HG02973 (cell line): ENCODE measurements at regions not wholly inside any gene's neighbourhood (a gene's known extent, or its start where the extent isn't known, plus 50 kb on each side); places are given as distances from the start of the nearest gene placed in this dataset.

Source experiments
- ATAC-seq: cut with Tn5 transposase; IDR thresholded peaks from one replicate; pipeline ENCODE4 v1.9.1; 2021; ENCODE audit warnings: moderate library complexity; ENCODE audit not compliant: unreplicated experiment

DNA sequence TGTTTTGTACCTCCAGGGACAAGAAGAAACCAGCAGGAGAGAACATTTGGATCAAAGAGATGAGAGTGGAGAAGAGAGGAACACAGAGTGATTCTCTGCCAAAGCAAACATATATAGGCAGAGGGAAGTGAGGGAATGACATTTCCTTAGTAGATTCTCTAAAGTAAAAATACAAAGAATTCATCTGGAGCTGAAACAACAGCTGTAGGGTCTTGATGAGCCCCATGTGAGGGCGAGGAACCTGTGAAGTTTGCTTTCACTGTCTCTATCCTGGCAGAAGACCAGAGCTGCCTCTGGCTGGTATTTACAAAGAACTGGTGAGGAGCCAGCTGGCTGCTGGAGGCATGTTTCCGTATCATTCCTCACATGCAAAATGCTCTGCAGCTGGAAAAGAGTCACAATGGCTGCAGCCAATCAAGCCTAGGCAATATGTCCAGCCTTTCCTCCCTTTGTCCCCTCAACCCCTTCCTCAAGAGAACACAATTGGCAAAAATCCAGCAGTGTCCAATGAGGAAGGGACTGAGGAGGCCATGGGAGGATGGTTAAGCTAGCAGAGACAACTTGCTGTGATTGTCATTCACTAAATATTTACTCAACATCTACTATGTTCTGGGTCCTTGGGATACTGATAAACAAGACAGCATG is 122.5 kb downstream of the PHLDA1 start:
- no peak for ATAC-seq

DNA sequence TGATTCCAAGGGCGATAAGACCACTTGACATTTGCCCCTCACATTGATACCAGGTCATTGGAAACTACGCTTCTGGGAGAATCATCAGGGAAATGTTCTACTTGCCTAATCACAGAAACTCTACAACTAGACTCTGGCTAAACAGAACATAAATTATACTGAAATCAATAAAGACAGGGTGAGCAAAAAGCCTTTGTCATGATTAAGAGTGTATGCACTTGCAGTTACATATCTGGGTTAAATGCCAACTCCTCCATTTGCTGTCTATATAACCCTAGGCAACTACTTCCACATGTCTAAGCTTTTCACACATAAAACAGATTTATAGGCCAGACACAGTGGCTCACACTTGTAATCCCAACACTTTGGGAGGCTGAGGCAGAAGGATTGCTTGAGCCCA is 125.7 kb downstream of the PHLDA1 start:
- no peak for ATAC-seq

DNA sequence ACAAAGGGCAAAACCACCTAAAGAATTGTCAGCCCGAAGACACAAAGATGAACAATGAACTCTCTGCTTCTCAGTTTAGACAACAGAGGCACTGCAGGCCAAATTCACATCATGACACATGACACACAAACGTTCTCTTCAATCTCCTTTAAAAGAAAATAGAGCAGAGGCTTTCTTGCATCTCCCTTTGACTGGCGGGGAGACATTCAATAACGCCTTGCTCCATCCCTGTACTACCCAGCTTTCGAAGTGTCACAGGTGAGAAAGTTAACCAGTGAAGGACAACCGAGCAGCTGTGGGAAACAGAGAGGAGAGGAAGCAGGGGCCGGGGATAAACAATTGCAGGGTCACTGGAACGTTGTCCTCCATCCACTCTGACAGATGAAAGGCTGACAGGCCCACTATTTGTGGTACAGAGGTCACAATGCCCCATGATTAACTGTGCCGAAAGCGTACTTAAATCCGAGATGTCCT is 130.8 kb downstream of the PHLDA1 start:
- ATAC-seq = no peak

DNA sequence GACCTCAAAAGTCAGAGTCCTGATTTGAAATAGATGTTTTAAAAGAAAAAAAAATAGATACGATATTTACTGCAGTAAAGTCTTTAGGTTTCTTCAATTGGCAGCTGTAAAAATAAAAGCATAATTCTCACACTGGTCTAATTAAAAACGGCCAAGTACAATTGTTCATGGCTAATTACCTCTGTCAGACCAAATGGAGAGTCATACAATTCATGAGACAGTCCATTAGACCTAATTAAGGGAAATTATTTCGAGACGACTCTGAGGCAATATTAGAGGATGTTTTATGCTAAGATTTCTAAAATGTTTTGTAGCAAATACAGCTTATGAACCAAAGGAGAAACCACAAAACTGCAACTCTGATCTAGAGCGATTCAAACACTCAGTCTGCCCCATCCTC is 131.3 kb downstream of the PHLDA1 start:
- no peak for ATAC-seq

DNA sequence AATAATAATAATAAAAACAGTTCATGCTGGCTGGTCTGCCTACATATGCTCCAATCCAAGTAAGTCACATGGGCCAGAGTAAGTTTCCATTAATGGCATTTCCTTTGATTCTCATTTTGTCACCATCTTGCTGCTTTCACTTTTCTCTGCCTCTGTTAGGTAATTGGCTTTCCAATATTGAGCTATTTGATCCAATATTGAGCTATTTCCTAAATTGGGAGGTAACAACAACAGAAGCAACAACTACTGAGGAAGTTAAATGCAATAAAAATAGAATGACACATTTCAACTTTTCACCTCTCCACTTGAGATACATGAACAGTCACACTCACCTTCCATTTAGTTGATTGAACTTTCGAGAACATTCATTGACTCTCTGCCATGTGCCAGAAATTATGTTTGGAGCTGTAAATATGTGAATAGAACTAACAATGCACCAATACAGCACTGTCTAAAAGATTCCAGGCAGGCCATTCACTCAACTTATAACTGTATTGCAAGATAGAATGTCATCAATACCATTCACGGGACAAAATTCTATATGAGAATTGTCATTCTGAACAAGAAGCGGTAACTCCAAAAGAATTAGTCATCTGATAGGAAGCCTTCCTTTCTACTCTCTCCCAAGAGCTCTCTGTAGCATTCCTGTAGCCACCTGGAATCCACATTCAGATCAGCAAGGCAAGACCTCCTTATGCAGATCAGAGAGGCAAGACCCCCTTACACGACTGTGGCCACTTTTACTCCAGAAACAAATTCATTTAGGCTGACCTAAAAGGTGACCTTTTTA is 136.4 kb downstream of the PHLDA1 start:
- ATAC-seq = no peak

DNA sequence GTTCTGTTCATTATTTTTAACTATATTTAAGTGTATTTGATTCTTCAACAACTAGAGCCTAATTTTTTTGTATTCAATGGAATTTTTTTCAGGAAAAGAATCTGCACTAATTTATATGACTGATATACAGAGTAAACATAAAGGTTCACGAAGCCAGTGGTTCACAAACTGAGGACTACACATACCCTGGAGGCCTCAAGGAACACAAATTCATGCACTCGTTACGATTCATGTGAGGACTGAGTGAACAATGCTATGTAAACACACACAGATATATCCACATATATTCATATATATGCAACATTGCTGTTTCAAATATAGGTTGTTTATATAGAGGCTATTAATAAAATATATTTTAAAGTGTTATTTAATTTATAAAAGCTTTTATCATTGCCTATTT is 137.8 kb downstream of the PHLDA1 start:
- no peak for ATAC-seq

- no peak for ATAC-seq
These were observed 138.7 kb downstream of the PHLDA1 start for GRCh38 chr12:75892731-75893408.

DNA sequence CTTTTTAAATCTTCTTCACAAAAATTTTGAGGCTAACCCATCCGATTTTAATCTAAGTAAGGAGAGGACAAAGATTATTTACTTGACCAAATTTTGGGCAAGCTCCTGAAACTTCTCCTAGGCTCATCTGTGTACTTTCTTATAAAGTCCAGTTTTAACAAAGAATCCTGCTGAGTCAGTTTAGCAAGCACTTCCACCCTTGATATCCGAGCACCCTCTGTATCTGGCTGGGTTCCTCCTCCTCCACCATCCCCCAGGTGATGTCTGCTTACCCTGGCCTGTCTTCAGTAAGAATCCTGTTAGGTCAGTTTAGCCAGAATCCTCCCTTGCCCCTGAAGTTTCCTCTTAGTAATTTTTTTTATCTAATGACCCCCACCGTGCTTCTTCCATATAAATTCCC is 140.5 kb downstream of the PHLDA1 start:
- ATAC-seq = no peak

DNA sequence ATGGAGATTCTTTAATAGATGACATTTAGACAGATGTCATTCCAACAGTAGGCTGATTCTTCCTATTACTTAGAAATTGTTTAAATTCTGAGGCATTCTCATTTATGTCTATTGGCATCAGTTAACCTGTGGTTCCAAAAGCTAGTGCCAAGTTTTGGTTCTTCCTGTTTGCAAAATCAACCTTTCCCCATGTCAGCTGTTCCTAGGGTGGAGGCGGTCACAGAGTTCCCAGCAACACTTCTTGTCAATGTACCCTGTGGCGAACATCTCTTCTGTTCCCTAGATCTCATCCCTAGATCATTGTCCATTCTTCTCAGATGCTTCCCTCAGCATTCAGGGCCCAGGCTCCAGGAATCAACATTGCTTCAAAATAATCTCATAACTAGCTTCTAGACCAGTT is 140.9 kb downstream of the PHLDA1 start:
- ATAC-seq = no peak

DNA sequence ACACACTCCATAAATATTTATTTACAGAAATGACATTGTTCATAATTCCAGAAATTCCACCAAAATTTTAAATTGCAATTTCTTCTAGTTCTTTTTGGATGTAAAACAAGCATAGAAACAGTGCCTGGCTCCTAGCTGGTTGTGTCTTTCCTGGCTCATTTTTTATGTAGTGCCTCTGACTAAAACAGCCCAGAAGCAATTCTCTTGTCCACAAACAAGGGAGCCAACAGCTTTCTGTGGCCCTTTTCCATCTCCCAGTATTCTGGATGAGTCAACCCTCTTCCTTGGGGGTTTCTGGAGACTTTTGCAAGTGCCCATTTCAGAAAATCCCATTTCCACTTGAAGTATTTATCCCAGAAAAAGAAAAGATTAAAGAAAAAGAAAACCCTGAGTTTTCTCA is 141.4 kb downstream of the PHLDA1 start:
- ATAC-seq = no peak

- ATAC-seq = no peak
These were observed 142.5 kb downstream of the PHLDA1 start for GRCh38 chr12:75888874-75889613.

GRCh38 chr12:75888399-75888798 is 143.2 kb downstream of the PHLDA1 start:
- ATAC-seq = no peak

- no peak for ATAC-seq
These were observed 143.6 kb downstream of the PHLDA1 start for GRCh38 chr12:75887979-75888378.

DNA sequence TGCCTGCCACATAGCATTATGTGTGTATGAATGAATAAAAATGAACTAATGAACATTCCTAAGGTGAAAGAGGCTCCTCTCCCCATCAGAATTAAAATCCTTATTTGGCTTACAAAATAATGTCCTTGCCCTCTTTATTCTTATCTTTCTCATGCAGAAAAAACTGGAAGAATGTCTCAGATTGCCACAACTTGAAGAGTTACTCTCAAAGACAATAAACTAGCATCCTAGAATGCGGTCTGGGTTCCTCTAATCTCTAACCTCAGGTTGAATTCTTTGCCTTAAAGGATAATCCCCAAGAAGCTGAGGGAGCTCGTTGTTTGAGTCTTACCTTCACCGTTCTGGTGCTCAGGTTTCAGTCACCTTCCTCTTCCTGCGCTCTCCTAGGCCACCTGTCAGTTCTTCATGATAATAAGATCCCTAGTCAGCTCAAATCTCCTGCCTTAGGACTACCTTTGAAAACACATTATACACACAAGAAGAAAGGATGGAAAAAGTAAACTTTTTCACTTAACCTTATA is 147.1 kb downstream of the PHLDA1 start:
- ATAC-seq = no peak

- no peak for ATAC-seq
These were observed 148.3 kb downstream of the PHLDA1 start for GRCh38 chr12:75883241-75883640.

GRCh38 chr12:75882421-75882820 is 149.2 kb downstream of the PHLDA1 start:
- ATAC-seq = no peak

DNA sequence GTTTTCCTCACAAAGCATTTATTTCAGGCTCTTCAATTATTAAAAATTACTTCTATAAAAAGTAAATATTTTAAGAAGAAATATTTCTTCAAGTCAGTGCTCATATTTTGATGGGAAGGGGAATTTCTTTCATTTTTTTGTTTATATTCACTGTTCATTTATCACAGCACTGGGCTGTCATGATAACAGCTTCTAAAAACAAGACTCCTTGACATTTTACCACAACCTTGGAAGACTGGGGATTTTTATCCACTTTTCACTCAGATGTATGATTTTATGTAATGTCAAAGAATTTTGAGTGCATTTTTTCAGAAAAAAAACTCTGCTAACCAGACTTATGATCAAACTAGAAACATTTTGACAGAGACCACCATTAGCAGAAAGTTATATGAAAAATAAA is 149.7 kb downstream of the PHLDA1 start:
- no peak for ATAC-seq

DNA sequence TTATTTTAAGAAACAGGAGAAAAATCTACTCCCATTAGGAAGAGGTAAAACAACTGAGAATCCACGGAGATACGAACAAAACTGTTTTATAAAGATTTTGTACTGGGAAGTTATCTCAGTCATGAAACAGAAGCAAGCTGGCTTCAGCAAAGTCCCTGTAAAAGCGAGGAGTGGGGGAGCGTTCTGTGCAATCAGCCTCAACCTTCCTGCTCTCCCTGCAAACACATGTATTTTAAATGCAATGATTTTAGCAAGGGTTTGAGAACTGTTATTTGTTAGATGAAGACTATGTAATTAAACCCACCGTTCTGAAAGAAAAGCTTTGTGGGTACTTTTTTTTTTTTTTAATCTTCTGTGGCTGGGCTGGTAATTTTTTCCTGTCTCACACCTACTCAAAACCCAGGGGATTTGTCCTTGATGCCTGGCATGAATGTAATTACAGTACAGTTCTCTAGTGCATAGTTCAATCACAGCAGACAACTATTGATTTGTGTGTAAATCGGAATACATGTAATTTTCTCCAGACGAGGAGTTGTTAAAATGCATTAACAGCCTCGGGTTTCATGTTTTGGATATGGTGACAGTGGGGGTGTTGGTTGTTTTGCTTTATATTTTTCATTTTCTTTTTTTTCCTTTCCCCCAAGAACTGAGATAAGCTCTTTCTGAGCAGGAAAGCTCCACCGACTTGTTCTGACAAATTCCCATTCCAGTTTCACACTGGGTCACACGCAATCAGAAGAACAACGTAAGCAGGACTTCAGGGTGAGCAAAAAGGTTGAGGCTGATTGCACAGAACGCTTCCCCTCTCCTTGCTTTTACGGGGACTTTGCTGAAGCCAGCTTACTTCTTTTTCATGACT is 153.6 kb downstream of the PHLDA1 start:
- no peak for ATAC-seq

DNA sequence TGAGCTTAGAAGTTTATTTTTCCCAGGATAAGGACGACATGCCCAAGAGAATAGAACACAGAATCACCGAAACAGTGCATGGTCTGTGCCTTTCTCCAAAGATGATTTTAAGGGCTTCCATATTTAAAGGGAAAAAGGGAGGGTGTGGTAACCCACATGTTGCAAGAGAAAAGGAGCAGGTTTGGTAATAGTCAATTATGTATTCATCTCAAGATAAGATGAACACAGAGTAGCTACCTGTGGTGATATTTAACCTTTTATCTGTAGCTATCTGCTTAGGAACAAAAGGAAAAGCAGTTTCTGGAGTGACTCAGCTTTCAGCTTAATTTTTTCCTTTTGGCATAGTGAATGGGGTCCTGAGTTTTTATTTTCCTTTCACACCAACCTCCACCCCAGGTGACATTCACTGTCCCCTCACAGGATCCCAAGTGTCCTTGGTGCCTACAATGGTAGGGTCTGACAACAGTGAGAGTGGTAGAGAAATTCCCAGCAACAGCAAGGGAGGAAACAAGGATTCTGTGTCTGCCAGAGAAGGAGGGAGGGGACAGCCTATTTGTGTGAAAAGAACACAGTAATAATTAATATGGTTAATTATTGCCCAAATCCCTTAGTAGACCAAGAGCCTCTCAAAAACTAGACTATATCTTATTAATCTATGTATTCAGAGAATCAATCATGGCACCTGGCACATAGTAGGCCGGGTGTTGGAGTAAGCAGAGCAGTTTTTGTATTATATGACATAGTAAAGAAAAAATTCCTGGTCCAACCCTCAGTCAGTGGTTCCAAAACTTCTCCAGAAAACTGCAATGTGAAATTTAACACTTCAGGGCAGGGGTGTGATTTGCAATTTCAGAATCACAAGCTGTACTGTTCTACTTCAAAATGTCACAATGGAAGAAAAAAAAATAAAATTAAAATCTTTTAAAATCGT is 154.5 kb downstream of the PHLDA1 start:
- ATAC-seq = no peak
